Endodermal cell (in vitro differentiated cells): ENCODE measurements at regions not wholly inside any gene's neighbourhood (a gene's known extent, or its start where the extent isn't known, plus 50 kb on each side); places are given as distances from the start of the nearest gene placed in this dataset.
"Not testable (repeated sequence)": the region's sequence is repeated elsewhere in the genome, so short reads cannot be mapped to it uniquely, and the experiment has no call there.

Source experiments
- DNase-seq: peaks from one replicate; pipeline ENCODE4 v3.0.0-alpha.2; 2017
- H3K27ac ChIP-seq: 2 replicates; pipeline ENCODE4 v1.5.1; 2013; ENCODE audit warnings: mild to moderate bottlenecking, low read depth, low read length, moderate library complexity
- H3K27me3 ChIP-seq: 2 replicates; pipeline ENCODE4 v1.6.1; 2013; ENCODE audit warnings: mild to moderate bottlenecking, low read length, moderate library complexity; ENCODE audit not compliant: insufficient read depth, control insufficient read depth, poor library complexity, severe bottlenecking
- H3K36me3 ChIP-seq: 2 replicates; pipeline ENCODE4 v1.7.0; 2013; ENCODE audit warnings: mild to moderate bottlenecking, low read length, moderate library complexity; ENCODE audit not compliant: control insufficient read depth, insufficient read depth
- H3K4me1 ChIP-seq: one replicate; pipeline ENCODE4 v1.7.0; 2013; ENCODE audit warnings: low read length; ENCODE audit not compliant: control insufficient read depth, insufficient read depth
- H3K4me3 ChIP-seq: 2 replicates; pipeline ENCODE4 v1.5.1; 2013; ENCODE audit warnings: mild to moderate bottlenecking, low read length, moderate library complexity
- H3K9ac ChIP-seq: 2 replicates; pipeline ENCODE4 v1.6.1; 2013; ENCODE audit warnings: mild to moderate bottlenecking, low read length, moderate library complexity; ENCODE audit not compliant: poor library complexity, severe bottlenecking; ENCODE audit errors: extremely low read depth
- H3K9me3 ChIP-seq: 2 replicates; pipeline ENCODE4 v1.6.1; 2013; ENCODE audit warnings: mild to moderate bottlenecking, low read length, moderate library complexity; ENCODE audit not compliant: control insufficient read depth
- H3K27ac Mint-ChIP-seq: 2 replicates; pipeline ENCODE4 v1.8.0; 2020; ENCODE audit warnings: mixed read lengths
- H3K27me3 Mint-ChIP-seq: 2 replicates; pipeline ENCODE4 v1.8.0; 2021; ENCODE audit warnings: mild to moderate bottlenecking, mixed read lengths; ENCODE audit not compliant: insufficient read depth
- H3K36me3 Mint-ChIP-seq: 2 replicates; pipeline ENCODE4 v1.8.0; 2020; ENCODE audit warnings: low read depth, mixed read lengths
- H3K4me1 Mint-ChIP-seq: 2 replicates; pipeline ENCODE4 v1.8.0; 2020; ENCODE audit warnings: mixed read lengths
- H3K4me3 Mint-ChIP-seq: 2 replicates; pipeline ENCODE4 v1.8.0; 2020; ENCODE audit warnings: mild to moderate bottlenecking, moderate library complexity, mixed read lengths
- H3K9me3 Mint-ChIP-seq: 2 replicates; pipeline ENCODE4 v1.8.0; 2020; ENCODE audit warnings: mild to moderate bottlenecking, mixed read lengths
- CTCF ChIP-seq: fragments of 200-600 bp; sonication (generic); conservative IDR thresholded peaks from 2 replicates; pipeline ENCODE4 v1.5.0; 2021; ENCODE audit warnings: antibody characterized with exemption, mild to moderate bottlenecking
- WGBS, 2 experiments: methylation state at CpG; one replicate each; pipeline versions ENCODE4 v1.1.5 to v1.1.7; 2013; ENCODE audit warnings: missing lambda C conversion rate in 2 of 2, mixed read lengths in 1 of 2; ENCODE audit not compliant: insufficient coverage in 1 of 2, insufficient read length in 1 of 2; 5-methylcytosine and 5-hydroxymethylcytosine counted together

- WGBS, 2 experiments: 24% methylated on average over 15 of the region's 16 CpGs; no CpG with 5 or more reads in 1 of the 2 experiments
Observed at GRCh38 chr11:3454844-3455243, 75.9 kb upstream of the ZNF195 start.

GRCh38 chr11:3453596-3454256 lies 74.8 kb upstream of the ZNF195 start:
- H3K27me3 Mint-ChIP-seq, H3K4me3 Mint-ChIP-seq: not testable (repeated sequence)
- peaks cover 13% of the 10 kb centered on the region for H3K4me1 Mint-ChIP-seq

More at GRCh38 chr11:3454844-3455243, 75.9 kb upstream of the ZNF195 start:
- H3K9me3 Mint-ChIP-seq, H3K27me3 ChIP-seq, H3K36me3 Mint-ChIP-seq, H3K9me3 ChIP-seq, H3K4me3 Mint-ChIP-seq, H3K9ac ChIP-seq, H3K27ac Mint-ChIP-seq, H3K4me3 ChIP-seq, H3K27ac ChIP-seq, H3K36me3 ChIP-seq, H3K27me3 Mint-ChIP-seq, H3K4me1 ChIP-seq: not testable (repeated sequence)
- TF ChIP-seq CTCF: peak; percentile 80
- H3K4me1 Mint-ChIP-seq: peaks cover 13% of the 10 kb centered on the region
- DNase-seq: peak; percentile 71

GRCh38 chr11:3450822-3451221 lies 71.9 kb upstream of the ZNF195 start:
- not testable (repeated sequence) for DNase-seq, H3K27me3 Mint-ChIP-seq, H3K36me3 Mint-ChIP-seq, H3K27ac ChIP-seq, H3K9me3 ChIP-seq, H3K27me3 ChIP-seq, H3K4me3 Mint-ChIP-seq, H3K9me3 Mint-ChIP-seq, H3K4me1 Mint-ChIP-seq, H3K4me1 ChIP-seq, H3K9ac ChIP-seq, H3K27ac Mint-ChIP-seq, H3K4me3 ChIP-seq, H3K36me3 ChIP-seq
- no CpG with 5 or more reads among the region's 1 CpG for WGBS, 2 experiments

More at GRCh38 chr11:3453596-3454256, 74.8 kb upstream of the ZNF195 start:
- H3K4me3 ChIP-seq, H3K27ac ChIP-seq, H3K36me3 ChIP-seq, H3K9me3 ChIP-seq, H3K27me3 ChIP-seq, H3K9me3 Mint-ChIP-seq, DNase-seq, H3K36me3 Mint-ChIP-seq, H3K27ac Mint-ChIP-seq, H3K4me1 ChIP-seq, H3K9ac ChIP-seq: not testable (repeated sequence)
- 89 to 92% methylated on average over 7 to 9 of the region's 9 CpGs for WGBS, 2 experiments

GRCh38 chr11:3445535-3445934 lies 66.6 kb upstream of the ZNF195 start:
- H3K36me3 Mint-ChIP-seq, H3K4me3 ChIP-seq, H3K9me3 ChIP-seq, H3K4me1 ChIP-seq, H3K9me3 Mint-ChIP-seq, H3K36me3 ChIP-seq, DNase-seq, H3K27me3 ChIP-seq, H3K4me3 Mint-ChIP-seq, H3K27ac ChIP-seq, H3K9ac ChIP-seq, H3K27ac Mint-ChIP-seq, H3K4me1 Mint-ChIP-seq: not testable (repeated sequence)
- H3K27me3 Mint-ChIP-seq: peaks cover 12% of the 10 kb centered on the region
- WGBS, 2 experiments: no CpG with 5 or more reads among the region's 3 CpGs

GRCh38 chr11:3444420-3444744 lies 65.4 kb upstream of the ZNF195 start:
- not testable (repeated sequence) for H3K4me3 ChIP-seq, H3K4me3 Mint-ChIP-seq, H3K27me3 ChIP-seq, H3K4me1 Mint-ChIP-seq, H3K9ac ChIP-seq, DNase-seq, H3K36me3 ChIP-seq, H3K27ac ChIP-seq, H3K4me1 ChIP-seq, H3K9me3 ChIP-seq, H3K36me3 Mint-ChIP-seq, H3K27ac Mint-ChIP-seq, H3K9me3 Mint-ChIP-seq
- 87 to 100% methylated on average over 2 to 3 of the region's 3 CpGs for WGBS, 2 experiments
- H3K27me3 Mint-ChIP-seq: peaks cover 12% of the 10 kb centered on the region

GRCh38 chr11:3443700-3444419 lies 64.9 kb upstream of the ZNF195 start:
- H3K36me3 Mint-ChIP-seq, H3K9me3 ChIP-seq, H3K4me1 Mint-ChIP-seq, H3K4me3 Mint-ChIP-seq, H3K4me3 ChIP-seq, H3K27ac ChIP-seq, H3K27ac Mint-ChIP-seq, DNase-seq, H3K4me1 ChIP-seq, H3K9me3 Mint-ChIP-seq, H3K36me3 ChIP-seq, H3K9ac ChIP-seq, H3K27me3 ChIP-seq: not testable (repeated sequence)
- 92 to 94% methylated on average over 2 to 16 of the region's 16 CpGs for WGBS, 2 experiments
- peaks cover 12% of the 10 kb centered on the region for H3K27me3 Mint-ChIP-seq
